NCI-H2196 (cell line): ENCODE measurements at regions not wholly inside any gene's neighbourhood (a gene's known extent, or its start where the extent isn't known, plus 50 kb on each side); places are given as distances from the start of the nearest gene placed in this dataset.
"Not testable (repeated sequence)": the region's sequence is repeated elsewhere in the genome, so short reads cannot be mapped to it uniquely, and the experiment has no call there.

ENCODE experiments used
- DNase-seq: peaks from one replicate; lab custom pipeline; 2025; ENCODE audit not compliant: unreplicated experiment; lab: John Stamatoyannopoulos, UW

DNA sequence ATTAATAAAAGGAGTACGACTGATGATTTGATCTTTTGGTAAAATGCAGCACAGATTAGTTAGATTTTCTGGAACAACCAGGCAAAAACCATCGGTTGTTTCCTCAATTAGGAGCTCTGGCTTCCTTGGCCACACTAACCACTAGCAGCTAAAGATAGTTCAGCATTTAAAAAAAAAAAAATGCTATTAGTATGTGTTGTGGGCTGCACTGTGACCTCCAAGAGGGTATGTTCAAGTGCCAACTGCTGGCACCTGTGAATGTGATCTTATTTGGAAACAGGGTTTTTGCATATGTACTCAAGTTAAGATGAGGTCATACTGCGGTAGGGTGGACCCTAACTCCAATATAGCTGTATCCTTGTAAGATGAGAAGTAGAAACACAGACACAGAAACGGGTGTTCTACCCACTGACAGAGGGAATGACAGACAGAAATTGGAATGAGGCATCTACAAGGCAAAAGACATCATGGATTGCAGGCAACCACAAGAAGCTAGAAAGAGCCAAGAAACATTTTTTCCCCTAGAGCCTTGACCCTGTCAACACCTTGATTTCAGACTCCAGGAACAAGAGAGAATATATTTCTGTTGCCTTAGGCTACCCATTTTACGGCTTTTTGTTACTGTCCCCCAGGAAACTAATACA lies 534.6 kb upstream of the ROBO2 start:
- DNase-seq, result no peak

DNA sequence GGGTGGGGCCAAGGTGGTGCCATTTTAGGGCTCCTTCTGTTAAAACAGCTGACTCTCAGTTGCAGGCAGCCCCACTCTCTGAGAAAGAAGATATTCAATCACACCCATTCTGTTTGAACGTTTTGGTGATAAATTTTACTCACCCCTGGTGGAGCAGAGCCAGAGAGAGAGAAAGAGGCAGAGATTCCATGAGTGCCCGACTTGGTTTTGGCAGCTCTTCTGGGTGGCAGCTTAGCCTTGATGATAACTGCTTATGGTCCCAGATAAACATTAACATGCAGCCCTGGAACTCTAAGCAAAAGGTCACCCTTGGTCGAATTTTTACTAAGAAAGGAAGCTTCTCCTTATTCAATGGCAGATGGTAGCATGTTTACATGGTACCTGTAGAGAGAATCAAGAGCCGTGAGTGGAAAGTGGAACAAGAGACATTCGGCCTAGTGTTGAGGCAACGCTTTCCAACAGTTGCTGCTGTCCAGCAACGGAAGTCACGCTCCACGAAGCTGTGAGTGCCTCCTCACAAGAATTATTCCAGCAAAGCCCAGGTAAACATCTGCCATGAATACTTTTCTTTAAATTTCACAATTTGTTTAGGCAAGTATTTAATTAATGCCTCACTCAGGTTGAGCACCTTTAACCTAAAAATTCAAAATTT lies 530.6 kb upstream of the ROBO2 start:
- DNase-seq, result no peak

DNA sequence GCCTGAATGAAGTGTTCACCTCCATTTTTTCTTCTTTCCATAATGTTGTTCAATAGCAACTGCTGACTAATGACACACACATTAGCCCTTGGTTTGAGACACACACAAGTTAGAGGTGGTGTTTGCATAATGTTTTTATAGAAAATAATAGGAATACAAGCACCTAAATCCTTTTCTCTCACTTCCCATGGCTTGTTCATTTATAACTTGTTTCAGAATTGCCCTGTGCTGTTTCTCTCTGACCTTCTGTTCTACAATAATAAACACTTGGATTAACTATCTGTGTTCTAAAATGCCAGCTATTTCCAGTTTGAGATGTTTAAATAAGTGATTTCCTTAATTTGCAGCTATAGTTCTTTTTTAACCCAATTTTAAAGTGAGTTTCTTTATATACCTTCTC lies 525.1 kb upstream of the ROBO2 start:
- no peak for DNase-seq

DNA sequence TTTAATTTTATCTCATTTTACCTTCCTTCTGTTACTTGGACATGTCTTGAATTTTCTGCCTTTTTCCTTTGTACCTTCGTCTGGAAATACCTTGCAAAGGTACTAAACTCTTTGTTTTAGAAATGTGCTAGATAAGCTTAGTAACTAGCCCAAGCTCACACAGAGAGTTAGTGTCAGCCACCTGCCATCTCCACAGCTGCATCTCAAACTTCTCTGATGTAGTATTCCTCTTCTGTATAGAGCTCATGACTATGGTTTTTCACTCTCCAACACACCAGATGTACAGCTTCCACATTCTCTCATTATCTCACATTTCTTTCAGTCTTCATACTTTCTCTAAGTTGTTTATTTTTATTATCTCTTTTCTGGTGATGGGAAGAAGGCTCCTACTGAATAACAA lies 516.6 kb upstream of the ROBO2 start:
- no peak for DNase-seq

DNA sequence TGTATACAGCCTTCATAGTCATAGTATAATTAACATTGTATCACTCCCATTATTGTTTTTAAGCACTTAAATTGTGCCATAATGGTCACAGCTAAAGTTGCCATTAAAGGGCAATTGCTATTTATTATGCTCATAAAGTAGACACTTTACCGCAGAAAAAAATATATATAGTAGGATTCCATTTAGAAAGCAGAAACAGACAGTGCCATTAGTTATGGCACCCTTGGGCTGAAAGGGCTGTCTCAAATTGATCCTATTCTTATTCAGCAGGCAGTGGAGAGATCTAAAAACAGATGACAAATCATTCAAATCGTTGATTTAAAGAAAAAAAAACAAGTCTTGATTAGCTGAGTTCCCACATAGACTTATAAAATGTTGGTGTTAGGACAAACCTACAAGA lies 514.2 kb upstream of the ROBO2 start:
- DNase-seq, result no peak

DNA sequence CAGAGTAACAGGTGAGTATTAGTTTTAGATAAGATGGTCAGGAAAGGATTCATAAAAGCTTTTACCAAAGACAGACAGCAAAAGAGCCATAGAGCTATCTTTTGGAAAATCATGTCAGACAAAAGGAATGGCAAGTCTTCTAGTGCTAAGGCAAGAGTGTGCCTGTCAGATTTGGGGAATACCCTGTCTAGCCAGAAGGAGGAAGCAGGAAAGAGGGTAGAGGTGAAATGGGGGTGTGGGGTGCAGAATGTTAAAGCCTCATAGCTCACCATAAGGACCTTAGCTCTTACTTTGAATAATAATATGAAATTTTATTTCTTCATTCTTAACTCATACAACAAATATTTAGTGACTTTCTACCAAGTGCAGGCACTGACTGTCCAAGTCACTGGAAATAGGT lies 512.1 kb upstream of the ROBO2 start:
- DNase-seq, result no peak

DNA sequence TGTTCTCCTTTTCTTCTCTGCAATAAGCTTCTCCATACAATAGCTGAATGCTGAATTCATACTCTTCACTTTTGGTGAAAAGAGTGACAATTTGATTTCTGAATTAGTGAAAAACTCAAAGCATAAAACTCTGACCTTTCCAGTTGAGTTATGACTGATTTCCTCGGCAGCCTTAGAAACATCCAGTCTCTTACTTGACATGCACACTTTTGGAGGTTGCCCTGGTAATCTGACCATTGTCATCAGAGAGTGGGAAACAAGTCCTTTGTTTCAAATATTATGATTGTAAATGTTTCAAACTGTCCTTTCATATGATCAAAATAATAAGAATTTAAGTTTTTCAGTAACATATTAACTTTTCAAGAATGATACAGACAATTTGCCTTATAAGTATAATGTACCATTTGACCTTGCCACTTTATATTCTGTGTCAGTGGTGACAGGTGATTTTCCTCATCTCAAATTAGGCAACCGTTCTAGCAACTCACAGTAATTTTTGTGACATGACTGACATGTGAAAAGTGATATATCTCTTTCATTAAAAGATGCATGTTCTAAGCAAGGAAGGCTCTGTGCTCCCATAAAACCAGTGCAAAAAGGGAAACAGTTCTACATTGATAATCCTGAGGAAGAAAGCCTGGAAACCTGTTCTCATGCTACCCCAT lies 507.6 kb upstream of the ROBO2 start:
- no peak for DNase-seq

DNA sequence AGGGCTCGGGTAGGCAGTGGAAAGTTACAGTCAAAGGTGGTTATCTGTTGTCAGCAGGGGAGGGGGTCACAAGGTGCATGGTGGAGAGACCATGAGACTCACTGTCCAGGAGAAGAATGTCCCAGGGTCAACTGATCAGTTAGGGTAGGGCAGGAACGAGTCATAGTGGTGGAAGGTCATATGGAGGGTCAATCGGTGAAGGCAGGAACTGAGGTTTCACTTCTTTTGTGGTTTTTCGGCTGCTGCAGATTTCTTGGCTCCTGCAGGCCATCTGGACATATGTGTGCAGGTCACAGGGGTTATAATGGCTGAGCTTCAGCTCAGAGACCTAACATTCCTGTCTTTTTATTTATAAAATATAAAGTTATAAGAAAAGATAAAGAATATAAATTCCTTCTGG lies 506.2 kb upstream of the ROBO2 start:
- DNase-seq, result not testable (repeated sequence)

DNA sequence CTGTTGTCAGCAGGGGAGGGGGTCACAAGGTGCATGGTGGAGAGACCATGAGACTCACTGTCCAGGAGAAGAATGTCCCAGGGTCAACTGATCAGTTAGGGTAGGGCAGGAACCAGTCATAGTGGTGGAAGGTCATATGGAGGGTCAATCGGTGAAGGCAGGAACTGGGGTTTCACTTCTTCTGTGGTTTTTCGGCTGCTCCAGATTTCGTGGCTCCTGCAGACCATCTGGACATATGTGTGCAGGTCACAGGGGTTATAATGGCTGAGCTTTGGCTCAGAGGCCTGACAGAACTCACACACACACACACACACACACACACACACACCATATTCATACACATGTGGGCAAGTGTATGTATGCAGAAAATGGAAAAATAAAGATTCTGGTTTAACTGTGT lies 502.0 kb upstream of the ROBO2 start:
- DNase-seq, result not testable (repeated sequence)

DNA sequence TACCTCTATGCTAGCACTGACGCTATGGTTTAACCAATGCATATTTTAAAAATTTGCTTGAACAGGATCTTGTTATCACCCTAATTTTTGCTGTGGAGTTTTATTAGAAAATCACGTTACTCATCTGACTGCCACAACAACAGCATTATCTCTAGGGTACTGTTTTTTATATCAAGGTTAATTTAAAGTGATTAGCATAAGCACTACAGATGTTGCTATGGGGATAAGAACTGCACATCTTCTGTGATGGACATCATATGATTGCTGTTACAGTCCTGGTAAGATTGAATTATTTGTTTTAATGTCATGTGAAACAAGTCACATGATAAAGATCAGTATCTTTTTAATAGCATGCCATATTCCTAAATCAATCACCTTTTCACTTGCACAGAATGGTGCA lies 492.2 kb upstream of the ROBO2 start:
- no peak for DNase-seq

DNA sequence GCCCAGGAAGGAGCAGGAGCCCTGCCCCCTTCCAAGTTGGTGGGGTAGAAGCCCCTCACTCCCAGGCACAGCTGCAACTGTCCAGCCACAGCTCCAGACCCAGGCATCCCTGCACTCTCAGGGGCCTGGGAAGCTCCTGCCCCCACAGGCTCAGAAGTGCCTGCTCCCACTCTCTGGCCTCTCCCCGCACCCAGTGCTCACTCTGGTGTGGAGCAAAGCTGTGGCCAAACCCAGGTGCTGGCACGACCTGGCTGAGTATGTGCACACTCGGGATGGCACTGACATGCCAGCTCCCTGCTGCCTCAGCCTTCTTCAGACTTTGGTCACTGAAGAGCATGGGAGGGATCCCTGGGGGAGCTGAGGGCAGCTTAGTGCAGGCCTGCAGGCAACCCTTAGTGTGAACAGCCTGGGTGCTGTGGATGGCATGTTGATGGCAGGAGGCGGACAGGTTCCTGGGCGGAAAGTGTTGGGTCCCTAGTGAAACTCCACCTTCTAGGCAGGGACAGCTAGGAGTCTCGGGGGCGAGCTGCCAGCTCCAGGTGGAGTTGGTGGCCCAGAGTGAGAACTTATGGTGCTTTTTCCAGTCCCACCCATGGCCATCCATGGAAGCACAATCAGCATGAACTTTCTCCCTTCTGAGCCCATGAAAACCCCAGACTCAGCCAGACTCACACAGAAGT lies 489.2 kb upstream of the ROBO2 start:
- no peak for DNase-seq

DNA sequence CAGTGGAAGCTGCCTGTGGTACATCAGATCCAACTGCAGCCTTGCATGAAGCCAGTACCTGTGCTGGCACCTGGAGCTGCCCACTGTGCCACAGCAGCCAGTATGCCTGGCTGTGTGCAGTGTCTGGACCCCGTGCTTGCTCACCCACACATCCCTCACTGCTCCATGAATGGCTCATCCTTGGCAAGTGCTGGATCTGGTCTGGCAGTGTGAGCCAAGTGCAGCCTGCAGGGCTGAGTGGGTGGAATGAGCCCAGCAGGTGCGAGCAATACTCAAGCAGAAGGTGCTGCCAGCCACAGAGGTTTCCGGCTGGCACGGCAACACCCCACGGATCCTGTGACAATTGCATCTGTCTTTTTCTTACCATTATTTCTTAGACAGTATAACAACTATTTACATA lies 488.2 kb upstream of the ROBO2 start:
- no peak for DNase-seq

DNA sequence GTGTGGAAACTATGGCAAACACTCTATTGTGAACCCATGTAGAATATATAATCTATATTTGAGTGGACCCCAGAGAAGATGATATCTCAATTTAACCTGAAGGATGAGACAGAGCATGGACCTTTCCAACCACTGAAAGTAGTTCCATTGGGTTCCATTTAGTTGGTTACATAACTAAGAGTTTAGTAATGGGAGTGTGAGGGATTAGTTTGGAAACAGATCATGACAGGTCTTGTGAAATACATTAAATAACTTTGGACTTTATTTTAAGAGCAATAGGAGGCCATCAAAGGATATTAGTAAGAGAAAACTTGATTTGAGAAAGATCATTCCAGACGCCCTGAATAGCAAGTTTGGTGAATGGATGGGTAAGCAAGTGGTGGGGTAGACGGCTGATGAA lies 487.2 kb upstream of the ROBO2 start:
- no peak for DNase-seq

DNA sequence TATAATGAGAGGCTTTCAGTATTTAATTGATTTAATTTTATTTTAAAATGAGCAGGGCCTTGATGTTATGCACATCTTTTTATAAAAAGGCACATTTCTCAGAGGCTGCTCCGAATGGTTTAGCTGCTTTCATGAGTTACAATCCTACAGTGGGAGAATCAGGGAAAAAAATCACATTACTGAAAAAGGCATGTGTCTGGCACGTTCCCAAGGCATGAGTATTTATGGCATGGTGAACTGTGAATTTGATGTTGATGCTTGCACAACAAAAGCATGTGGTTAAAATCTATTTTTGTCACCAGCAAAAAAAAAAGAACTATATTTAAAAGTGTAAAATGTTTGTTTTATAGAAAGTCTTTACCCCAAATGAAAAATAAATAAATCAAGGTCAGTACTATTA lies 485.2 kb upstream of the ROBO2 start:
- DNase-seq, result no peak

DNA sequence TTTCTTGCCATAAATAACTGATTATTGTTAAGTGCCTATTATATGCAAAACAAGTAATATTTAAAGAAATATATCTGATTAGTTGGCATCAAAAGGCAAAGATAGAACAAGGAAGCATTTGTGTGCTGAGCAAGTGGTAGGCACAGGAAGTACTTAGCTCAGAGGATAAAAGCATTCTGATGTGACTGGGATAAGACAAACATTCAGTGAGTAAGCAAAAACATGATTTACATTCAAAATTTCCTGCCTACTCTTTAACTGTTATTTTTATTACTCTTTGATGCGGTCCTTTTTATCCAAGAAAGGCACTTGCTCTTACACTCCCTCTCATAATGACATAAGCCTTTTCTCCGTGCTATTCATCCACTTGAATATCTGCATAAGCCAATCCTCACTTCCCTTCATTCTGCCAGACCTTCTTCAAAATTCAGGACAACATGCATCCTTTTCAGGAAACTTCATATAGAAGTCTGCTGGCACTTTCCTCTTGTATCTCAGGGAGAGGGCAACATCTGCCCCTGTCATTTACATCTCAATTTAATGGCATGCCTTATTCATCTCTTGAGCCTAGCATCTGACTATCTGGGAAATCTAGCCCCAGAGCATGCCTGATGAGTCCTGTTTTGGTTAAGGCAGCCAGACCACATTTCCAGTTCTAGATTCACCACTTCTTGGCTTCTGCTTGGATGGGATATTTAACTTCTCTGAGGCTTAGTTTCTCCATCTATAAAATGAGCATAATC lies 478.2 kb upstream of the ROBO2 start:
- DNase-seq, result no peak

DNA sequence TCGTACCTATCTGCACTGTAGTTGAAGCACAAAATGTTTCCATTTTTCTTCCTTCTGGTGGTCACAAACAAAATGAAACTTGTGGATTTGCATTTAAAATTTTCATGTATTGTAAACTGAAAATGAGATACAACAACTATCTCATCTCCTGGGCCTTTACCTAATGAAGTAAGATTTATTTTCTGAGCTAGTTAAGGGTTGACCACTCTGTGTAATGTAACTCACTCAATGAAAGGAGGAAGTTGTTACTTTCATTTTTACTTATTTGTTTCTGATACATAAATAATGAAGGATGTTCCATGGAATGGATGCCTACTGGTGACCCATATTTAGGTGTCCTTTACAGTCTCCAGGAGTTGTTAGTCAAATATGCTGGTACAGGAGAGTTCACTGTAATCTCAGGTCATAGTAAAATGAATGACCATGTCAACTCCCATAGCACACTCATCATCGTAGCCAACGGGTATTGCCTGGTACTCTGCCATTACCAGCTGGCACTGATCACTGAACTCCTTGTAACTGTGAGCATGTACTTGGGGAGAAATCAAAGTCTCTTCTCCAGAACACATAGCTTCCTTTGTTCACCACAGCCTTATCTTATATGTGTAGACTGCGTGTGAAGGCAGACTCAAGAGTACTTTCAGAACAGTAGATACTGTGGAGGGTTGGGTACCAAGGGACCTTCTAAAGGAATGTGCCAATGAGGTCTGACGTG lies 474.2 kb upstream of the ROBO2 start:
- DNase-seq, result no peak

DNA sequence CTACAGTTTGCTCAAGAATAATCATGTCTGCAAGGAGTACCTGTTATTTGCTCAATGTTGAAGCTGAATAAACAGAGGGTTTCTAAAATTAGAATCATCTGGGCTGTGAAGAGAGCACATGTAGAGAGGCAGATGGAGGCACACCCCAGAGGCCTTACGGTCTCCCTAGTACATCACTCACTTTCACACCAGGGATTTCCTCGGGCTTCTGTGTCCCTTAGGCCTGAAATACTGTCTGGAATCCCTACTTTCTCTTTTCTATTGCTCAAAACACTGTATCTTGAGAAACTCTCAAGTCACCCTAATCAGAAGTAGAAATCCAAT lies 473.7 kb upstream of the ROBO2 start:
- no peak for DNase-seq

DNA sequence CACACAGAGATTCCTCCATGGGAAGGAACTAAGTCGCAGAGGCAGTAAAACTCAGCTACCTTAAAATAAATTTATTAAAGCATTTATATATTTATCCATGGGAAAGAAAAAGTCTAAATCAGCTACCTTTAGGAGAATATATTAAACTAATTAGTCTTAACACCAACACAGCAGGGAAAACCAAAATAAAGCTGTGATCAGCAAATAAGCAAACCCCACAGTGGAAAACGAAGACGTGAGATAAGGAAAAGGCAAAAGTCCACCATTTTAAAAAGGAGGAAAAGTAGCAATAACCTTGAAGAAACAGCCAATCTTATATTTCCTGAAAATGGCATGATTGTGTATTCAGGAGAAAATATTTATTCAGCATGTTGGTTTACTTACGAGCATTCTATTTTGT lies 473.0 kb upstream of the ROBO2 start:
- no peak for DNase-seq

DNA sequence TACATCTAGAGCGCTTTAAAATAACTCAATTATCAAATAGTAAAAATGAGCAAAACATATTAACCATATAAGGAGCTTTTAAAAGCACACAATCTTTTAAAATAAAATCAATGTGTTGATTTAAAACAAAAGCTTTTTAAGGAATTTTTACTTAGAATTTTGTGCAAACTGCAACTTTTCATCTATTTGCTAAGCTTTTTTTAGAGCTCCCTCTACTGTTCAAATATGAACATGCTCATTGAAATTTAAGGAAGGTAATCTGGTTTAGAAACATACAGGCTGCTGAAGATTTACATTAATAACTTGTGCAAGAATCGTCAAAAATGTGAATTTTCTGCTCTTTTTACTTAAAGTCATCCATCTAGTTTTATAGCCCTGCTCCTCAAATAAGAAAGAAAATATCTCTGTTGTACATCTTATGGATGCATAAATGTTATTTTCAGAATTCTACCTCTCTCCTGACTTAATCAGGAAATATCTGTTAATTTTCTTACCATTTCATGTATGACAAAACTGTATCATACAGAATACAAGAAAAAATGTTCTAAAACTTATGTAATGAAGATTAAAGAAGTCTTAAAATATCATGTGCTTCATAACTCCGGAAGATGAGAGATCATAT lies 469.4 kb upstream of the ROBO2 start:
- no peak for DNase-seq

DNA sequence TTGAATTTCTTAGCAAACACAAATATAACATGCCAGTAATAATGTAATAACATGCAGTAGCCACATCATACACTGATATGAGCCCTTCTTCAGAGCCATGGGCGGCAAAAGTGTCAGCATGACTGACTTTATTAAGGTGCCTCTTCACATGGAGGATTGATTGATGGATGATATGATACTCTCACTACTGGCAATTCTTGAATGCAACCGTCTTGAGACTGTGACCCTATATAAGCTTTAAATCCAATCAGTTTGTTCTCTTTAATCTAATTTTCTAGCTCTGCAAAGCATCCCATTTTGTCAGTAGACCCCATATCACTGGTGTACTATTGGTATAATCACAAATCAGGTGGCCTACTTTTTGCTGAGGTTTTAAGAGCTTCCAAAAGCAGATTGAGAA lies 463.7 kb upstream of the ROBO2 start:
- no peak for DNase-seq

DNA sequence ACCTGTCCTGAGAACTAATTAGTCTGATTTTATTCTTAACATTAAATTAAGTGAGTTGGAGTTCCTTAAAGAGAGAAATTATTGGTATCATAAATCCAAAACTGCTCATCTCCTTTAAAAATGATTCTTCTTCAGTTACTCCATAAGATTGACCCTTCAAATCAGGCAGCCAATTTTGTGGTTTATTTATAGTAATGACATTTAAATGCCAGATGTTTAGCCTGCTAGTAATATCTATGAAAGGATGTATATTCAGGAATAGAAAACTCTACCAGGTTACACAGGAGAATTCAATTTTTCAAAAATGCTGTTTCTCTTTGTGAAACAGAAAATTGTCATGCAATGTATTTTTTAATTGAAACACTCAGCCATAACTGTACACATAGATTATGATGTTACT lies 457.8 kb upstream of the ROBO2 start:
- DNase-seq, result no peak
